Right forelimb (tissue), 1 donor: ENCODE measurements at regions not wholly inside any gene's neighbourhood (a gene's known extent, or its start where the extent isn't known, plus 50 kb on each side); places are given as distances from the start of the nearest gene placed in this dataset.
A peak's percentile ranks its signal among the peaks of the same experiment; 100 is the strongest.

Experiments used
- DNase-seq: peaks from one replicate; pipeline ENCODE4 v3.0.0-alpha.2; 2018

GRCh38 chr4:8773124-8773931 is 98.3 kb downstream of the HMX1 start:
- DNase-seq = peak; percentile 29

DNA sequence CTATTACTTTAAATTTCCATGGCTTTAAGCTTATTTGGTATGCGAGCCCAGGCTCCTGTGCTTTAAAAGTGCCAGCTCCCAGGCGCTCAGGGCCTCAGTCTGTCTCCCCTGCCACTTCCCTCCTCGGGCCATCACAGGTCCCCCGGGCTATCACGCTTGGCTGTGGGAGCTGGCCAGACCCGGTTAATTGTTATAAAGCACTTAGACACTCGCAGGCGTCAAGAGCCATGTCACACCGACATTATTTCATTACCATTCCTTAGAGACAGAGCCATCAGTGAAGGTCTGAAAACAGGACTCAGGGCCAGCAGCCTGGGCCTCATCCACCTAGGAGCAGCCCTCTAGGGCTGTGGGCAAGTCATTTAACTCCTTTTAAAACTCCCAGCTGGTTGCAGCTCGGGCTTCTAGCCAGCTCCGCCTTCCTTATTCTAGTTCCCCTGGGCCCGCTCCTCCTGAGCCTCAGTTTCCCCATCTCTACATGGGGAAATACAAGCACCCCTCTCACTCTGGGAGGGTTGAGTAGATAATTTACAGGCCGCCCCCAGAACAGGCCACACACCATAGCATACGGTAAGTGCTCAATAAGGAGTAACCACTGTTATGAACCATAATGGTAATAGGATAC is 99.0 kb downstream of the HMX1 start:
- peak; percentile 15 for DNase-seq

GRCh38 chr4:8771666-8772065 is 100.0 kb downstream of the HMX1 start:
- DNase-seq = peak; percentile 27

DNA sequence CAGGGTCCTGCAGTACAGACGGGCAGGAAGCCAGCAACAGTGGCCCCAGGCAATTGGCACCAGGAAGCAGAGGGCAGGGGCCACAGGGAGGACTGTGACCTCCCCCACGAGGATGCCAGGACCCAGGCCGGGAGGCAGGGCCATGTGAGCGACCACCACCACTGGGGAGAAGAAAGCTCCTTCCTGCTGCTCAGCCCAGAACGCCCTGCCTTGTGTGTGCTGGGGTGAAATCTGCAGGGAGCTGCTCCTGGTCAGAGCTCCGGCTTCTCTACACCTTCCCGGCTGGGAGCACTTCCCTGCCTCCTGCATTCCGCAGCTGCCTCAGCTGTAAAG is 100.4 kb downstream of the HMX1 start:
- DNase-seq = peak; percentile 22

DNA sequence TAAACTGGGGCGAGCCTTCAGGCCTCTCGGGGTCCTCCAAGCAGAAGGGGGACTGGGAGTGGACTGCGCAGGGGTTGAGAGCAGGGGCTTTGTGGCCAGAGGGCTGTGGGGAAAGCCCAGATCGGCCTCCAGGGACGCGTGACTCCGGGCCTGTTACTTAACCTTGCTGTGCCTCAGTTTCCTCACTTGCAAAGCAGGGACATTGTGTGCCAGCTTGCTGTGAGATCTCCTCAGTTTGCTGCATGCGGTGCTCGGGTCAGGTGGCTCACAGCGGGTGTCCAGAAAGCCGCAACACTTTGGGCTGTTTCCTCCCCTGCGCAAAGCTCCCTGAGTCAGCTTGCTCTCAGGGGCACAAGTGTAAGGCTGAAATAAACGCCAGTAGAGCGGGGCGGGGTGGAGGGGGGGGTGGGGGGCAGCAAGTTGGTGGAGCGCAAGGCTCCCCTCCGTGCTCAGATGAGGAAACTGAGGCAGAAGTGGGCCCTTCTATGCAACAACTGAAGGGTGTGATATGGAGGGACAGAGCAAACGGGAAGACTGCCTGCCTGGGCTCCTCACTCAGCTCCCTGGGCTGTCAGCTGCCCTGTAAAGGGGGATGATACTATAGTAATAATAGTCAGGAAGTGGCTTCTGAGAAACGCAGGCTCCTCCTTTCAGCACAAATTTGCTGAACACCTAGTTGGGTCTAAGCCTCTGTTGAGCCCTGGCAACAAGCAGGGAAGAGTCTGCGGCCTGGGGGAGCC is 101.0 kb downstream of the HMX1 start:
- DNase-seq = peak; percentile 30

DNA sequence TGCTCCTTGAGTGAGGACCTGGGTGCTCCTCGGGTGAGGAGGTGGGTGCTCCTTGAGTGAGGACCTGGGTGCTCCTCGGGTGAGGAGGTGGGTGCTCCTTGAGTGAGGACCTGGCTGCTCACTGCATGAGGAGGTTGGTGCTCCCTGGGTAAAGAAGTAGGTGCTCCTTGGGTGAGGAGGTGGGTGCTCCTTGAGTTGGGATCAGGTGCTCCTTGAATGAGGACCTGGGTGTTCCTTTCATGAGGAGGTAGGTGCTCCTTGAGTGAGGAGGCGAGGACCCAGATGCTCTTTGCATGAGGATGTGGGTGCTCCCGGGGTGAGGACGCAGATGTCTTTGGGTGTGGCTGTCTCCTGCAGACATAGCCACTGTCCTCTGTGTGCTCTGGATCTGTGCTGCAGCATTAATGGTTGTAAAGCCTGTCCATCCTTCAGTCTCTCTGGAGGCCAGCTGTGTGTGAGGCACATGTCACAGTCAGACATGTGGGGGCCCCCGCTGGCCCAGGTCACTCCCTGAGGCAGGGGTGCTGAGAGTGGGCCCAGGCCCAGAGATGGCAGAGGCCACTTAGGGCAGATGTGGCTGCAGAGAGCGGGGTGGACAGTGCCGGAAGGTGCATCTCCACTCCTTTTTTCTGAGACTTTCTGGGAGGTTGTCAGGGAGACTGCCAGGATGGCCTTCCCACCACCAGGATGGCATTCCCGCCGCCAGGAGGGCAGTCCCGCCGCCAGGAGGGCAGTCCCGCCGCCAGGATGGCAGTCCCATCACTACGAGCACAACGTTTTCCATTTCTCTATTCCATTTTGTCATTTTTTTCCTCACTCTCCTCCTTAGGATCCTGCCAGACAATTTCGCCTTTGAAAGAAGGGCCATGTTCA is 101.8 kb downstream of the HMX1 start:
- peak; percentile 20 for DNase-seq

DNA sequence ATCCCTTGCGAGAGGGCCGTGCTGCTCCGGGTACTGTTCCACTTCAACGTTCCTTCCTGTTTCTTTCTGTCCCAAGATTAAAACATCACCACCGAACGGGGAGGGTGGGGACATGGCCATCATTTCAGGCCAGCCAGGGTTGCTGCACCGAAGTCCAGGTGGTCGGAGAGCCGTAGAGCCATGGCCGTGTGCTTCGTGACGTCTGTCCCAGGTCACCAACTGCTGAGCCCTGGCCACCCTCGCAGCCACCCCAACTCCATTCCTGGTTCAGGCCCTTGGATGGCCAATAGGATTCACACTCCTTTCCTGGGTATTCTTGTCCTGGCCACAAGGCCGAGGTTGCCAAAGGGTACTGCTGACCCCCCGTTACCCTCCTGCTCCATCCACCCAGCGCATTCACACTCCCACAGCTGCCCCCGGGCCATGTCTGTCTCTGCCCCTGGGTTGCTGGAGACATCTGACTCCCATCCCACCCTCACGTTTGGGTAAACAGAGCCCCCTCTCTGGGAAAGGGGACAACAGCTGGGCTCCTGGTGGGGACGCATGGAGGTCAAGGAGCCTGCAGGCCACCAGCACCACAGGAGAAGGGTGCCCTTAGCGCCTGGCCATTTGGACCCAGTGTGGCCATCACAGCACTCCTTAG is 103.2 kb downstream of the HMX1 start:
- peak; percentile 30 for DNase-seq

GRCh38 chr4:8766610-8767009 is 105.0 kb downstream of the HMX1 start:
- DNase-seq = peak; percentile 13

DNA sequence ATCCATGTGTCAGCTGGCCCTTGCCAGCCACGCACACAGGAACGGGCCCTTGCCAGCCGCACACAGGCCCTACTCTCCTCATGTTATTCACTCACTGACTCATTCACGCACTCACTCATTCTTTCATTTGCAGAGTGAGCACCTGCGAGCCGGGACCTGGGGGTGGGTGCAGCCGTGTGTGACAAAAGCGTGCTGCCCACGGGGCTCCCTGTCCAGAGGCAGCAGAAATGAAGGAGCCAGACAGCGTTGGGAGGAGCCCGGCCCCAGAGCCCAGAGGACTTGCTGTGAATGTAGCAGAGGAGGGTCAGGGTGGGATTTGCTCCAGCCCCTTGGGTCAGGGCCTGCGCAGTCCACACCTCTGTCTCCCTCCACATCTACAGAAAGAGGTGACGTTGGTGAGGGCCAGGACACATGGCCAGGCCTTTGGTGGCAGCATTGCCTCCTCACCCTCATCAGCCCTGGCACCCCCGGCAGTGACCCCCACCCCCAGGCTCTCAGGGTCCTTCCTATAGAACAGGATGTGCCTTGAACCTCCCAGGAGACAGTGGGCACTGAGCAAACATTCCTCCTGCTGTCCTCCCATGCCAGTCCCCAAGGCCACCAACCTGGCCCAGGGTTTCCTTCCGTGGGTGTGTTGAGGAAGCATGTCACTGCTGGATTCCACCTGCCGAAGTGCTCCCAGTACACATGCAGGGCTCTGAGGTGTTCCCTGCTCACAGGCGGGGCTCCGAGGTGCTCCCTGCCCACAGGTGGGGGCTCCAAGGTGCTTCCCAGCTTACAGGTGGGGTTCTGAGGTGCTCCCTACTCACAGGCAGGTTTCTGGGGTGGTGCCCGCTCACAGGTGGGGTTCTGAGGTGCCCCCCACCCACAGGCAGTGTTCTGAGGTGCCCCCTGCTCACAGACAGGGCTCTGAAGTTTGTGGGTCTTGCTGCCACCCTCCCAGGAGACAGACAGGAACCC is 105.7 kb downstream of the HMX1 start:
- DNase-seq = peak; percentile 36

- DNase-seq = no peak
Observed at GRCh38 chr4:8765084-8765483, 106.6 kb downstream of the HMX1 start.

DNA sequence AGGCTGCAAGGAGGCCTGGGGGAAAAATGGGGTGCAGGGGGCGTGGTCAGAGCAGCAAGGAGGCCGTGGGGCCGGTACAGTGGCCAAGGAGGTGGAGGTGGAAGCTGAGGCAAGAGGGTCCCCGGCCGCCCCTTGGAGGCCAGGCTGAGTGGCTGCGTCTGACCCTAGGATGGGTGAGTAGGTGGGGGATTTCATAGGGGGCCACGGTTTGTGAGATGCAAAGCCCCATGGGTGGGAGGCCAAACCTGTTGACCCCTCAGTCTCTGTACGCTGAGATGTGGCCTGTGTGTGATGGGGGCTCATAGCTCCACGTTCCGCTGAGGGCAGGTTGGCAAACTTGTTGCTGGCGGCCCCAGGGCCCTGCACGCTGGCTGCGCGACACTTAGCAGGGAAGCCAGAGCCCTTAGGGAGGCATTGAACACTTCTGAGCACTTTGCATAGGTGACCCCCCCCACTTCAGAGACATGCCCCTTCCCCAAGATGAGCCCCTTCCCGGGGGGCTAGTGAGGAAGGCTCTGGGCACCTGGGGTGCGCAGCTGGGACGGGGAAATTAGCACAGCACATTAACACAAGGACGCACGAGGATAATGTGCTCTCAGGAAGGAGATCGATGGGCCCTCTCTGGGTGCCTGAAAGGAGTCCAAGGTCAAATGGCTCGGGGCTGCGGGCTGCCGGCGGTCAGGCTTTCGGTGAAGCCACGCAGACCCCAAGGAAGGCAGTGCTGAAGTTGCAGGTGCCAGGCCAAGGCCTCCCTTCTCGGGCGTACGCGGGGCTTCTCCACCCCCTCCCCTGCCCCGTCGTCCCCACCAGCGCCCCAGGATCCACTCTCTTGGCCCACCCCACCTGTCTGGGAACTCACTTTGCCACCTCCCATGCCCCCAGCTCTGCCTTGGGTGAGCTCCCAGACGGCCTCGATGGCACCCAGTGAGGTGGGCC is 107.4 kb downstream of the HMX1 start:
- peak; percentile 32 for DNase-seq

DNA sequence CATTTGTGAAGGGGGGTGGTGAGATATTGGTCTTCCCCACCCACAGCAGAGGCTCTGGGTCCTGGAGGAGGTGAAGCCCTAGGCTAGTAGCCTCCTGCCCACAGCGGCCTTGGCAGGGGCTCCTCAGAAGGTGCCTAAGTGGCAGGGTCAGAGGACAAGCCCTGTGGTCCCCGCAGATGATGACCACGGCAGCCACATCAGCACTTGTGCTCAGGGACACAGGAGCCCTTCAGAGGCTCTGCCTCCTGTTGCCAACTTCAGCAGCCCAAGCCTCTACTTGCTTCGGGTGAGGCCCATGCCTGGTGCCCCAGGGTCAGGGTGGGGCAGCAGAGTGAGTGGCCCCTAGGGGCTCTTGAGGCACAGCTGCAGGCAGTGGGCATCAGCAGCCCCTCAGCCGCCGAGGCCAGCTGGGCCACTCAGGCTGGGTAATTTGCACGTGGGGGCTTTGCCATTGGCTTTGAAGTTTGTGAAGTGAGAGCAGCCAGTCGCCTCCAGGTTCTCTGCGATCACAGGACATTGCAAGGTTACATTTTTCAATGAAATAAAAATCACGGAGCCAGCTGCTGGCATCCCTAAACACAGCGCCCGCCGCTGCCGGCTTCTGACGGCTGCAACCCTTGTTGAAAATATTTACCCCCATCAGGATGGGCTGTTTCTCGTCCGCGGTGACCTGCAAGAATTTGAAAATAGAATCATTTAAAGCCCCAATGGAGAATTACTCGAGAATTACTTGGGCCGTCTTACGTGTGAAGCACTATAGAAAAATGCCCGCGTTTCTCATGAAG is 108.5 kb downstream of the HMX1 start:
- peak; percentile 27 for DNase-seq

DNA sequence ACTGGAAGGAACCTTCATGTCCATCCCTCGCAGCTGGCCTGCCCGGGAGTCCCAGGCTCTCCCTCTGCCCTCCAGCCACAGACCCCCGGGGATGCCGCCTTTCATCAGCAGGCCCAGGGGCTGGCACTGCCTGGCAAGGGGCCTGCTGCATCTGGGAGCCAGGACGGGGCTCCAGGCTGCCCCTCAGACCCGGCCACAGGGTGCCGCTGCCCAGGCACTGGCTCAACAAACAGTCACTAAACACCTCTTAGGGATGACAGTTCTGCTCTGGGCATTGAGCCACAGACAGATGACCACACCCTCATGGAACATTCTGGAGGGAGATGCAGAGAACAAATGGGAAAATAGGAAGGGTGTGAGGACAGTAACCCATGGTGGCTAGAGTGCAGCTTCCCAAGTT is 109.3 kb downstream of the HMX1 start:
- DNase-seq = peak; percentile 30

GRCh38 chr4:8761824-8762205 is 109.8 kb downstream of the HMX1 start:
- peak; percentile 39 for DNase-seq

DNA sequence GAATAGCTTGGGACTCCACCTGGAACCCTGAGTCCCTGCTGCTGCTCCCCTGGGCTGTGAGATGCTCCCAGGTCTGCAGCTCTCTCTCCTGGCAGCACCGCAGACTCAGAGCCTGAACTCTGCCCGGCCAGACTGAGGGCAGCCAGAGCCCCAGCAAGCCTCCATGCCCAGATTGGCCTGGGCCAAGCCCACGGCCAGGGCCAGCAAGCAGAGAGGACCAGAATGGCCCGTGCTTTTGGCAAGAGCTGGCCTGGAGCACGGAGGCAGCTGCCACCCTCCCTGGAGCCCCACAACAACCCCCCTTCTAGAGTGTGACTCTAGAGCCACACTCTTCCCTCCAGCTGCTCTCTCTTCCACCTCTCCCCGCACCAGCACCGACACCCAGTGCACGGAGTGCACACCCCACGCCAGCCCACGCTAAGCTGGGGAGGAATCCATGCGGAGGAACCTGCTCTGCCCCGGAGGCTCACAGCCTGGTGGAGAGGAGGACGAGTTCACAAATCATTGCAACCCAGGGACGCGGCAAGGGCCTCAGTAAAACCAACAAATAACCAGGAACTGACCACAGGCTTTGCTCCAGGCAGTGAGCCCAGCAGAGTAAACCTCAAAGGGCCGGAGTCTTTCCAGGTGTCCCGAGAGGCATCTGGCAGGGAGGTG is 110.3 kb downstream of the HMX1 start:
- DNase-seq = no peak

DNA sequence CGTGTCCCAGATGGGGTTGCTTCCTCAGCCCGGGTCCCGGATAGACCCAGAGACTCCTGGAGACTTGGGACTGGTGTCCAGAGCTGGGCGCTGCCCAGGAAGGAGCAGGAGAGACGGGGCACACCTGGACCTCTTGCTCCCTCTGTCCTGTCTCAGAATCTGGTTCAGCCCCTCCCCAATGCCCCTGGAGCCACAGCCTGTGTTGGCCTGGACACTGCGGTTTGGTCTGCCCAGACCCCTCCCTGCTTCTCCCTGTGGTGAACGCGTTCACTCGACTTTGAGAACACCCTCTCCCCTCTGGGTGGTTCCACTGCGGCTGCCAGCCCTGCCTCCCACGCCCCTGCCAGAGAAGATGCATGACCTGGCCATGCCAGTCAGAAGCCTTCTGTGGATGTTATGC is 111.1 kb downstream of the HMX1 start:
- no peak for DNase-seq

GRCh38 chr4:8759987-8760386 is 111.7 kb downstream of the HMX1 start:
- no peak for DNase-seq

DNA sequence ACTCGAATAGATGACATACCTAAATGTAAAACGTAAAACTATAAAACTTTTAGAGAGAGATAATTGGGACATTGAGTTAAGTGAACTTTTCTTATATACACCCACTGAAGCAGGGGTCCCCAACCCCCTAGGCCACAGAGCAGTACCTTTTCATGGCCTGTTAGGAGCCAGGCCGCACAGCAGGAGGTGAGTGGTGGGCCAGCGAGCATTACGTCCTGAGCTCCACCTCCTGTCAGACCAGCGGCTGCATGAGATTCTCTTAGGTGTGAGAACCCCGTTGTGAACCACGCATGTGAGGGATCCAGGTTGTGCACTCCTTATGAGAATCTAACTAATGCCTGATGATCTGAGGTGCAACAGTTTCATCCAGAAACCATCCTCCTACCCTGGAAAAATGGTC is 114.8 kb downstream of the HMX1 start:
- no peak for DNase-seq
